ENCODE measurements at regions not wholly inside any gene's neighbourhood (a gene's known extent, or its start where the extent isn't known, plus 50 kb on each side); places are given as distances from the start of the nearest gene placed in this dataset.

GRCh38 chr17:15087946-15088345 is 177.2 kb downstream of the PMP22 start:
- Histone ChIP-seq H3K4me3 (replicated peaks in 1 of 3; ENCODE audit: insufficient read depth in 1 of 3, low read depth in 2 of 3, low read length in 3 of 3) (no peak overlapping the region), H3K27ac (ENCODE audit: extremely low read length, insufficient read depth, low read length) (no peak overlapping the region), H3K4me1 (ENCODE audit: insufficient read depth, low read length) (no peaks in the 10 kb centered on the region), H3K27me3 (ENCODE audit: control insufficient read depth in 1 of 2, insufficient read depth in 2 of 2, low read length in 2 of 2) (peaks cover 0 to 5% of the 10 kb centered on the region in 2 experiments; a peak in 1 of 5 replicates), H3K79me2 (ENCODE audit: insufficient read depth, low read length) (no peaks in the 10 kb centered on the region), H2AFZ (ENCODE audit: low read length) (no peak overlapping the region), H3K36me3 (replicated peaks in 1 of 2; ENCODE audit: control insufficient read depth in 1 of 2, insufficient read depth in 2 of 2, low read length in 2 of 2) (no peaks in the 10 kb centered on the region), H3K9ac (ENCODE audit: insufficient read depth, low read depth, low read length) (no peak overlapping the region), H3K4me2 (ENCODE audit: low read depth, low read length) (no peak overlapping the region), H4K20me1 (ENCODE audit: insufficient read depth, low read length) (no peaks in the 10 kb centered on the region), H3K9me3 (ENCODE audit: low read length) (no peaks in the 10 kb centered on the region)
- 30% methylated on average over 3 of the region's 3 CpGs for WGBS (ENCODE audit: low lambda C conversion rate)
- no TSS peak for BruUV-seq (replicated peaks)
- CTCF ChIA-PET (ENCODE audit: low intra/inter-chr PET ratio, low total read pairs), result no interaction called here
- FAIRE-seq (no peak), ATAC-seq (no peak), DNase-seq (ENCODE audit: low spot score) (no peak)
- intact Hi-C loops (cut with micrococcal nuclease; ENCODE audit: unreplicated experiment), result no loop called here
- no peak for TF ChIP-seq MIER2 (CRISPR knock-in tag; IDR thresholded peaks at IDR 0.05)
- in situ Hi-C loops (cut with HindIII; ENCODE audit: extremely low pct_ligation_motif_present, low pct_unique_long_range_greater_than_20kb), result no loop called here
- POLR2A ChIA-PET, result no interaction called here

GRCh38 chr17:15086776-15087295 is 178.3 kb downstream of the PMP22 start:
- Histone ChIP-seq H4K20me1 (ENCODE audit: insufficient read depth, low read length) (no peaks in the 10 kb centered on the region), H2AFZ (ENCODE audit: low read length) (no peak overlapping the region), H3K27ac (ENCODE audit: extremely low read length, insufficient read depth, low read length) (no peak overlapping the region), H3K4me3 (replicated peaks in 1 of 3; ENCODE audit: insufficient read depth in 1 of 3, low read depth in 2 of 3, low read length in 3 of 3) (no peak overlapping the region), H3K79me2 (ENCODE audit: insufficient read depth, low read length) (no peaks in the 10 kb centered on the region), H3K9me3 (ENCODE audit: low read length) (no peaks in the 10 kb centered on the region), H3K4me2 (ENCODE audit: low read depth, low read length) (no peak overlapping the region), H3K36me3 (replicated peaks in 1 of 2; ENCODE audit: control insufficient read depth in 1 of 2, insufficient read depth in 2 of 2, low read length in 2 of 2) (no peaks in the 10 kb centered on the region), H3K4me1 (ENCODE audit: insufficient read depth, low read length) (no peaks in the 10 kb centered on the region), H3K27me3 (ENCODE audit: control insufficient read depth in 1 of 2, insufficient read depth in 2 of 2, low read length in 2 of 2) (peaks cover 0 to 7% of the 10 kb centered on the region in 2 experiments; a peak in 1 of 5 replicates), H3K9ac (ENCODE audit: insufficient read depth, low read depth, low read length) (no peak overlapping the region)
- intact Hi-C loops (cut with micrococcal nuclease; ENCODE audit: unreplicated experiment), result no loop called here
- ChIA-PET CTCF (ENCODE audit: low intra/inter-chr PET ratio, low total read pairs) (no interaction called here), POLR2A (no interaction called here)
- FAIRE-seq, result no peak
- DNase-seq (ENCODE audit: low spot score), result no peak
- ATAC-seq, result no peak
- 30% methylated on average over 8 of the region's 11 CpGs for WGBS (ENCODE audit: low lambda C conversion rate)
- BruUV-seq (replicated peaks), result no TSS peak
- in situ Hi-C loops (cut with HindIII; ENCODE audit: extremely low pct_ligation_motif_present, low pct_unique_long_range_greater_than_20kb), result no loop called here
- no peak for TF ChIP-seq ZNF660 (CRISPR knock-in tag; IDR thresholded peaks at IDR 0.05; ENCODE audit: borderline replicate concordance, low read depth)
- no peak for TF ChIP-seq ZNF639 (CRISPR knock-in tag; conservative IDR thresholded peaks at IDR 0.05)
- TF ChIP-seq ZNF597 (CRISPR knock-in tag; IDR thresholded peaks at IDR 0.05), result no peak
- no peak for TF ChIP-seq ZNF557 (CRISPR knock-in tag; IDR thresholded peaks at IDR 0.05)
- TF ChIP-seq ZBTB33 (CRISPR knock-in tag; IDR thresholded peaks at IDR 0.05), result no peak
- TF ChIP-seq NPAS2 (CRISPR knock-in tag; IDR thresholded peaks at IDR 0.05; ENCODE audit: borderline replicate concordance), result no peak
- TF ChIP-seq CERS6 (CRISPR knock-in tag; IDR thresholded peaks at IDR 0.05), result no peak
- TF ChIP-seq RBM22 (optimal IDR thresholded peaks at IDR 0.05; ENCODE audit: low read length), result no peak
- TF ChIP-seq ATAD3A (CRISPR knock-in tag; IDR thresholded peaks at IDR 0.05), result no peak
- no peak for TF ChIP-seq SMAD9 (CRISPR knock-in tag; IDR thresholded peaks at IDR 0.05)
- no peak for TF ChIP-seq YY1 (IDR thresholded peaks at IDR 0.05; ENCODE audit: insufficient read depth, insufficient replicate concordance, low read depth, low read length)
- no peak for TF ChIP-seq ZNF10 (CRISPR knock-in tag; IDR thresholded peaks at IDR 0.05; ENCODE audit: borderline replicate concordance, low read depth)

Measured in HepG2 (cell line).